ENCODE measurements at regions not wholly inside any gene's neighbourhood (a gene's known extent, or its start where the extent isn't known, plus 50 kb on each side); places are given as distances from the start of the nearest gene placed in this dataset.
"Not testable (repeated sequence)": the region's sequence is repeated elsewhere in the genome, so short reads cannot be mapped to it uniquely, and the experiment has no call there.

DNA sequence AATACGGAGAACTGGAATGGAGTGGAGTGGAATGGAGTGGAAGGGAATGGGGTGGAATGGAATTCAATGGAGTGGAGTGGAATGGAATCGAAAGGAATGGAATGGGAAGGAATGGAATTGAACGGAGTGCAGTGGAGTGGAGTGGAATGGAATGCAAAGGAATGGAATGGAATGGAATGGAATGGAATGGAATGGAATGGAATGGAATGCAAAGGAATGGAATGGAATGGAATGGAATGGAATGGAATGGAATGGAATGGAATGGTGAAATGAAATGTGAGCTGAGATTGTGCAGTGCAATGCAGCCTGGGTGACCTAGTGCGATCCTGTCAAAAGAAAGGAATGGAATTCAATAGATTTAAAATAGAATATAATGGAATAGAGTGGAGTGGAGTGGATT, 357.3 kb upstream of the WSB1 start:
- not testable (repeated sequence) for DNase-seq (ENCODE audit: low read depth)

DNA sequence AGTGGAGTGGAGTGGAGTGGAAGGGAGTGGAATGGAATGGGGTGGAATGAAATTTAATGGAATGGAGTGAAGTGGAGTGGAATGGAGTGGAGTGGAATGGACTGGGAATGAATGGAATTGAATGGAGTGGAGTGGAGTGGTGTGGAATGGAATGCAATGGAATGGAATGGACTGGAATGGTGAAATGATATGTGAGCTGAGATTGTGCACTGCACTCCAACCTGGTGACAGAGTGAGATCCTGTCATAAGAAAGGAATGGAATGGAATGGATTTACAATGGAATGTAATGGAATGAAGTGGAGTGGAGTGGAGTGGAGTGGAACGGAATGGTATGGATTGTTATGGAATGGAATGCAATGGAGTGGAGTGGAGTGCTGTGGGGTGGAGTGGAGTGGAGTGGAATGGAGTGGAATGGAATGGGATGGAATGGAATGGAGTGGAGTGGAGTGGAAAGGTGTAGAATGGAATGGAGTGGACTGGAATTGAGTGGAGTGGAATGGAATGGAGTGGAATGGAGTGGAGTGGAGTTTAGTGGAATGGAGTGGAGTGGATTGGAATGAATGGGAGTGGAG, 356.1 kb upstream of the WSB1 start:
- DNase-seq (ENCODE audit: low read depth): not testable (repeated sequence)

DNA sequence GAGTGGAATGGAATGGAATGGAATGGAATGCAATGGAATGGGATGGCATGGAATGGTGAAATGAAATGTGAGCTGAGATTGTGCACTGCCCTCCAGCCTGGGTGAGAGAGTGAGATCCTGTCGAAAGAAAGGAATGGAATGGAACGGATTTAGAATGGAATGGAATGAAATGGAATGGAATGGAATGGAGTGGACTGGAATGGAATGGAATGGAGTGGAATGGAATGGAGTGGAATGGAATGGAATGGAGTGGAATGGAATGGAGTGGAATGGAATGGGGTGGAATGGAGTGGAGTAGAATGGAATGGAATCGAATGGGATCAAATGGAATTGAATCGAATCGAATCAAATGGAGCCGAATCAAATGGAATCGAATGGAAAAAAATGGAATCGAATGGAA, 354.2 kb upstream of the WSB1 start:
- DNase-seq (ENCODE audit: low read depth): not testable (repeated sequence)

DNA sequence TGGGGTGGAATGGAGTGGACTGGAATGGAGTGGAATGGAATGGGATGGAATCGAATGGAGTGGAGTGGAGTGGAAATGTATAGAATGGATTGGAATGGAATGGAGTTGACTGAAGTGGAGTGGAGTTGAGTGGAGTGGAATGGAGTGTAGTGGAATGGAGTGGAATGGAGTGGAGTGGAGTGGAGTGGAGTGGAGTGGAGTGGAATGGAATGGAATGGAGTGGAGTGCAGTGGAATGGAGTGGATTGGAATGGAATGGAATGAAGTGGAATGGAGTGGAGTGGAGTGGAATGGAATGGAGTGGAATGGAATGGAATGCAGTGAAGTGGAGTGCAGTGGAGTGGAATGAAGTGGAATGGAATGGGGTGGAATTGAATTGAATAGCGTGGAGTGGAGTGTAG, 353.3 kb upstream of the WSB1 start:
- not testable (repeated sequence) for DNase-seq (ENCODE audit: low read depth)

DNA sequence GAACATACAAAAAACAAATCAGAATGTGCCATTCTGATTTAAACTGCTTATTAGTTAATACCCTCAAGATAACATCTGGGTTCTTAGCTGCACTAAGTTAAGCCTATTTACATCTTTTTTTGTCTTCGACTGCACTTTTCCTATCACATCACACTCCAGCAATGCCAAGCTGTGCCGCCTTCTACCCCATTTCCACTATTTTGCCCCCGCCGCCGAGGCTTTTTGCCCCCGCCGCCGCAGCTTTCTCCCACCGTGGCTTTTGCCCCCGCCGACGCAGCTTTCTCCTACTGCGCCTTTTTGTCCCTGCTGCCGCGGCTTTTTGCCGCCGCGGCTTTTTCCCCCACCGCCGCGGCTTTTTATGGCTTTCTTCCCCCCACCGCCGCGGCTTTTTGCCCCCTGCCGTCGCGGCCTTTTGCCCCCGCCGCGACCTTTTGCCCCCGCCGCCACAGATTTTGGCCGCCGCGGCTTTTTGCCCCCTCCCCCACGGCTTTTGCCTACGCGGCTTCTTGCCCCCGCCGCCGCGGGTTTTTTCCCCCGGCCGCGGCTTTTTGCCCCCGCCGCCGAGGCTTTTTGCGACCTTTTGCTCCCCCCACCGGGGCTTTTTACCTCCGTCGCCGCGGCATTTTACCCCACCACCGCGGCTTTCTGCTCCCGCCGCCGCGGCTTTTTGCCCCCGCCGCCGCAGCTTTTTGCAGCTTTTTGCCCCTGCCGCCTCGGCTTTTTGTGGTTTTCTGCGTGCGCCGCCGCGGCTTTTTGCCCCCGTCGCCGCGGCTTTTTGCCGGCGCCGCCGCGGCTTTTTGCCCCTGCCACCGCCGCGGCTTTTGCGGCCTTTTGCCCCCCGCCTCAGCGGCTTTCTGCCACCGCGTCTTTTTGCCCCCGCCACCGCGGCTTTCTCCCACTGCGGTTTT, 331.4 kb upstream of the WSB1 start:
- DNase-seq (ENCODE audit: low read depth): no peak

DNA sequence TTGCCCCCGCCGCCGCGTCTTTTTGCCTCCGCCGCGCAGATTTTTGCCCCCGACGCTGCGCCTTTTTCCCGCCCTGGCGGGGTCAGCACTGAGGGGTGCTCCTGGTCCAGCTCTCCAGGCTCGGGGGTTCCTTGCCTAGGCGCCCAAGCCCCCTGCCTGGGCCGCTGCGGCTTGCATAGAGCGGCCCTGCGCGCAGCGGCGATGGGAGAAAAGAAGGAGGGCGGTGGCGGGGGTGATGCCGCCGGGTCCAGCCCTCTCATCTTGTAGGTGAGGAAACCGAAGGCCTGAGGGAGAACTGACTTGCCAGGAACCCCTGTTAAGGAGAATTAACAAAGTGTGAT, 330.8 kb upstream of the WSB1 start:
- DNase-seq (ENCODE audit: low read depth): no peak

DNA sequence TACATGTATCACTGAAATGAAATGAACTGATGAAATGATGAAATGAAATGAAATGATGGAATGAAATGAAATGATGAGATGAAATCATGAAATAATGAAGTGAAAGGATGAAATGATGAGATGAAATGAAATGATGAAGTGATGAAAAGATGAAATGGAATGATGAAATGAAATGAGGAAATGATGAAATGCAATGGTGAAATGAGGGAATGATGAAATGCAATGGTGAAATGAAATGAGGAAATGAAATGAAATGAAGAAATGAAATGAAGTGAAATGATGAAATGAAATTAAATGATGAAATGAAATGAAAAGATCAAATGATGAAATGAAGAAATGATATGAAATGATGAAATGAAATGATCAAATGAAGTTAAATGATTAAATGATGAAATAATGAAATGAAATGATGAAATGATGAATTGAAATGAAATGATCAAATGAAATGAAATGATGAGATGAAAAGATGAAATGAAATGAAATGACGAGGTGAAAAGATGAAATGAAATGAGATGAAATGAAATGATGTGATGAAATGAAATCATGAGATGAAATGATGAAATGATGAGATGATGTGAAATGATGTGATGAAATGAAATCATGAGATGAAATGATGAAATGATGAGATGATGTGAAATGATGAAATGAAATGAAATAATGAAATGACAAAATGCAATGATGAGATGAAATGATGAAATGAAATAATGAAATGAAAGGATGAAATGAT, 327.9 kb upstream of the WSB1 start:
- not testable (repeated sequence) for DNase-seq (ENCODE audit: low read depth)

DNA sequence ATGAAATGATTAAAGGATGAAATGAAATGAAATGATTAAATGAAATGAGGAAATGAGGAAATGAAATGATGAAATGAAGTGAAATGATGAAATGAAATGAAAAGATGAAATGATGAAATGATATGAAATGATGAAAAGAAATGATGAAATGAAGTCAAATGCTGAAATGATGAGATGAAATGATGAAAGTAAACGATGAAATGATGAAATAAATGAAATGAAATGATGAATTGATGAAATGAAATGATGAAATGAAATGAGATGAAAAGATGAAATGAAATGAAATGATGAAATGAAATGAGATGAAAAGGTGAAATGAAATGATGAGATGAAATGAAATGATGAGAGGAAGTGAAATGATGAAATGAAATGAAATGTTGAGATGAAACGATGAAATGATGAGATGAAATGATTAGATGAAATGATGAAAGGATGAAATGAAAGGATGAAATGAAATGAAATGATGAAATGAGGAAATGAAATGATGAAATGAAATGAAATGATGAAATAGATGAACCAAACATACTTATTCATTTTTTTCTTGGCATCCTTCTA, 327.2 kb upstream of the WSB1 start:
- not testable (repeated sequence) for DNase-seq (ENCODE audit: low read depth)

DNA sequence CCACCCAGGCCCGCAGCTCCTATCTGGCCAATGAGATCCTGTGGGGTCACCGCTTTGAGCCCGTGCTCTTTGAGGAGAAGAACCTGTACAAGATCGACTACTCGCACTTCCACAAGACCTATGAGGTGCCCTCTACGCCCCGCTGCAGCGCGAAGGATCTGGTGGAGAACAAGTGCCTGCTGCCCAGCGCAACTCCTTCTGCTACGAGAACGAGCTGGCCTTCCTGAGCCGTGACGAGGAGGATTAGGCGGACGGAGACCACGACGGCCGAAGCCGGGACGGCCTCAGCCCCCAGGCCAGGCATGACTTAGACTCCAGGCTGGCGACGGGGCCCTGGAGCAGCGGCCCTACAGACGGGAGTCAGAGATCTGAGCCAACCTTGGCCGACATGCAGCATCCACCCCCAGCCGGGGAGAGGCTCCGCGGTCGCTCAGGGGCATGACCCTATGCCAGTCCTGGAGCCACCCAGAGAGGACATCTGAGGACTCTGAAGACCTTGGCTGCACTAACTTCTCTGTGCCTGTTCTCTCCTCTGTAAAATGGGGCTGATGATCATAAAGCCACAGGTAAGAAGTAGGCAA, 312.0 kb upstream of the WSB1 start:
- DNase-seq (ENCODE audit: low read depth): not testable (repeated sequence)

DNA sequence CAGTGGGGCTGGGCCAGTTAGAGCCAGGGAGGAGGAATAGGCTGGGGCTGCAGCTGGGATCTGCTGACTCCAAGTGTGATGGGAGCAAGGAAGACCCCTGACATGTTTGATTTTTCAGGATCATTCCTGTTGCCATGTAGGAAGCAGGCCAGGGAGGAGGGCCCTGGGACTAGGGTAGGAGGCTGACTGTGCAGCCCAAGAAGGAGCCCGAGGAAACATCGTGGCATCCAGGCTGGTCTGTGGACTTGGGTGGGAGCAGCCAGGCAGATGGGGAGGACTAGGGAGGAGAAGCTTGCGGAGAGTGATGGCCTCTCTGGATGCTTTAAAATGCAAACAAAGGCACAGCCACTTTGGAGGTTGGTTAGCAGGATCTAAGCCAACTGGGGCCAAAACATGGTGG, 311.4 kb upstream of the WSB1 start:
- not testable (repeated sequence) for DNase-seq (ENCODE audit: low read depth)

DNA sequence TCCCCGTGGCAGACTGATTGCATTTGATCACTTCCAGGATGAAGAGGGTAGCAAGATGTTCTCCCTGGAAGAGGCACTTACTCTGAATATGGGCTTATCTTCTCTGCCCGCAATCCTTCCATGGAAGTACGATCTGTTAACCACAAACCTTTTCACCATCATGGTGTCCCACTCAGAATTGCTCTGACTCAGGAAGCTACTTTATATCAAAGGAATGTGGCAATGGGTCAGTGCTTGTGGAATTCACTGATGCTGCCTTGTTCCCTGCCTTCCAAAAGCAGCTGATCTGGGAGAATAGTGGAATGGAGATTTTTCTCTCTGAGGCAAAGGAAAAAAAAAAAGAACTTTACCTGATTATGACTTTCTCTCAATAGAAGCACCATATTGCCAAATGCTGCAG, 306.1 kb upstream of the WSB1 start:
- peak; percentile 49 for DNase-seq (ENCODE audit: low read depth)

DNA sequence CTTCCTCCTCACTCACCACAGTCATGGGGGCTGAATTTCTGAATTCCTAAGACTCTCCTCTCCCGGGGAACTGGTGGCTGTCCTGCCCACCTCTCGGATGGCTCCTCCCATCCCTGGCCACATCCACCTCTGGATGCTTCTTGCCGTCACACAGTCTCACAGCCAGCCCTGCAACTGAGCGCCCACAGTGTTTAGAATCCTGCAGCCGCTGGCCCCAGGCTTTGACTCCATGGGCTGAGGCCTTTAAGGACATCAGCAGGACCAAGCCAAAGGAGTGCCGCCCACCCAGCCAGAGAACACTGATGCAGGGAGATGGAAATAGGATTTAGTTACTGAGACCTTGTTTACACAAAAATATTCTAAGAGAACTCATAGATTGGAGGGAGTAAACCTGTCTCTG, 299.3 kb upstream of the WSB1 start:
- DNase-seq (ENCODE audit: low read depth): not testable (repeated sequence)

DNA sequence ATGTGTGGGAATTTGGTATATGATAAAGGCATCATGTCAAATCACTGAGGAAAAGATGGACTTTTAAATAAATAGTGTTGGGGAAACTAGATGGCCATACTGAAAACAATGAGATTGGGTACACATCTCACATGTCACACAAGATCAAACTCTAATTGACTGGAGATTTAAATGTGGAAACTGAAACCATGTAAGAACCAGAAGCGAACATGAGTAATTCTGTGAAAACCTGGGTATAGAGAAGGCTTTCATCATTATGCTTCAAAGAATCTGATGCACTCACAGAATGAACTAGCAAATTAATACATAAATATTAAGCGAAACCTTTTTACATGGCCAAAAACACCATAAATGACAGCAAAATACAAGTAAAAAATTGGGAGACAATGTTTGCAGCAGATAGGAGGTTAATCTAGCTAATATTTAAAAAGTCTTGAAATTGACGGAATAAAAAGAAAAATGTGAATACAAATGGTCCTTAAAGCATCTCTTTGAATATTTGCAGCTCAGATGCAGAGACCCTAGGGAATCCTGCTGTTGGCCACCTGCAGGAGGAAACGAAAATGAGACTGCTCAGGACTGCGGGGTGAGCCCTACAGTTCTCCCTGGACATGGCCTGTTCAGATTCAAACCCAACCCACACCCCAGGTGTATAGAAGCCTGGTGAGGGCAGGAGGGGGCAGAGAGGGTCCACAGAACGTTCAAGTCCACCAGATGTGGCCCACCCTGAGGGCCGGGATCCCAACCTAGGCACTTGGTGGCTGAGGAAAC, 297.6 kb upstream of the WSB1 start:
- DNase-seq (ENCODE audit: low read depth): not testable (repeated sequence)

DNA sequence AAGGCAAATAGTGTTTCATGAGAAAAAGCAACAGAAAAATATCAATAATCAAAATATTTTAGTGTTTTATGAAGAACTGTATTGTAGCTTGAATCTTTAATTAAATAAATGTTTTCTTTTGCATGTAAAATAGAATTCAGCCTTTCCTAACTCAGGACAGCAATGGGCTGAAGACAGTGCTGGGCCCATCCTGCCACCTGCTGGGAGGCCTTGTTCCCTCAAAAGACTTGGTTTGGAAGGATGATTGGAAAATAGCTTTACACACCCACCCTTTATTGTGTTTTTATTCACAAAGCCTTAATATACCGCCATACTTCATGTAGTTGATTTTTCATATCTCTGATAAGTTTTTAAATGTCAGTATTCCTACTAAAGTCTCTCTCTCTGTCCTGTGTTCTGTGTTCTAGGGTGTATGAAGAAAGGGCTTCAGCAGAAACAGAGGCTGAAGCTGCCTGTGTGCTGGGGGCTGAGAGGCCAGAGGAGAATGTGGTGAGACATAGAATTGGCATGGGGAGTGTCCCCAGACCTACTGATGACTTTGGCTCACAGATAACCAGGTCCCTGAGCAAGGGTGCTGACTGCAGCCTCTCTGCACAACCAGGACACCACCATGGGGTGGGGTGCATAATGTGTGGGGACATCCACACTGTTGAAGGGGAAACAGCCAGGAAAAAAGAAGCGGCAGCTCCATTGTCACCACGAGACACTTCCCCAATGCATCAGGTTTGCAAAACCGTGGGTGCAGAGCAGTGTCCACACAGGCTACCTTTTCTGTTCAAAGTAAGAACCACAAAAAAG, 286.0 kb upstream of the WSB1 start:
- peak; percentile 1 for DNase-seq (ENCODE audit: low read depth)

DNA sequence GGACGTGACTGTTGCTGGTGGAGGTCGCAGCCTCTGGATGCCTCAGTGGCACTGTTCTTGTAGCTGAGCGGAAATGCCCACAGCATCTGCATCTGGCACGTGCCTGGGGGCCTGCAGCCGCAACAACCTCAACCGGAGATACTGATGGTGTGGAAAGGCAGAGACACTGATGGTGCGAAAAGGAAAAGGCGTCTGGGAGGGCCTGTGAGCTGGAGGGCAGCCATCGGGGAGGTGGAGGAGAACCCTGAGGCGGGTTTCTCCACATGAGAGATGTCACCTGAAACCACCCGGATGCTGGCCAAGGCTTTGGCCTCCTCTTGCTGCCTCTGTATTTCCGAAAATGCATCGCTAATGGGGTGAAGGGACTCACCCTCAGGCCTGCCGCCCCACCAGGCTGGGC, 284.8 kb upstream of the WSB1 start:
- DNase-seq (ENCODE audit: low read depth): peak; percentile 1

DNA sequence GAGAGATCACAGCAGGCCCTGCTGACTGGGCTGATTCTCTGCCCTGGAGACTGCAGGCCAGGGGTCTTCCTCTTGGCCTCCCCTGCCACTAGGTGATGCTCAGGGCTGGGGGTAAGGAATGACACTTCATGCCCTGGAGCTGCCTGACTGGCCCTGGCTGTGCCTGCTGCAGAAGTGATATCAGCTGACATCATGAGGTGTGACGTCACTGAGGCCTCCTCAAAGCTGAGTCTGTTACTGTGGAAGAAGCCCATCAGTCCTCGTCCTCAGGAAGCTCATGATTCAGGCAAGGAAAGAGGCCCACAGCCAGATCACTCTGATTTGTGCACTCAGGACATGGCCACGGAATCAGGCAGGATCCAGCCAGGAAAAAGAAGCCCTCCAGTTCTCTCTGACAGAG, 283.8 kb upstream of the WSB1 start:
- not testable (repeated sequence) for DNase-seq (ENCODE audit: low read depth)

DNA sequence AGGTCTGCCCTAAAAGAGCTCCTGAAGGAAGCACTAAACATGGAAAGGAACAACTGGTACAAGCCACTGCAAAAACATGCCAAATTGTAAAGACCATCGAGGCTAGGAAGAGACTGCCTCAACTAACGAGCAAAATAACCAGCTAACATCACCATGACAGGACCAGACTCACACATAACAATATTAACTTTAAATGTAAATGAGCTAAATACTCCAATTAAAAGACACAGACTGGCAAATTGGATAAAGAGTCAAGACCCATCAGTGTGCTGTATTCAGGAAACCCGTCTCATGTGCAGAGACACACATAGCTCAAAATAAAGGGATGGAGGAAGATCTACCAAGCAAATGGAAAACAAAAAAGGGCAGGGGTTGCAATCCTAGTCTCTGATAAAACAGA, 263.4 kb upstream of the WSB1 start:
- not testable (repeated sequence) for DNase-seq (ENCODE audit: low read depth)

DNA sequence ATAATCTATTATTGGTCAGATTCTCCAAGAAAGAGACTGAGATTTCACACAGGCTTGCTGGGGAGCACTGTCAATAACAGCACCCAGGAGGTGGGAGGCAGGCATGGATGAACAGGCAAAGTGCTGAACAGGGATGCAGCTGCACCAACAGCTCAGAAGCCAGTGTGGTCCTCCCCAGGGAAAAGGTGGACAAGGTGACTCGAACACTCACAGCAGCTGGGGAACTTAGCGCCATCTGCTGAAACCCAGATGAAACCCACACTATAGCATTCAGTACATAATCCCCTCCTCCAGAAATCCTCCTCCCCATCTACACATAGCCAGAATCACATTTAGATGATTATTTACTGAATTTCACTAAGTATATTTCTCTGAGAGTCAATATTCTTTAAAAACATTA, 255.2 kb upstream of the WSB1 start:
- DNase-seq (ENCODE audit: low read depth): peak; percentile 0

DNA sequence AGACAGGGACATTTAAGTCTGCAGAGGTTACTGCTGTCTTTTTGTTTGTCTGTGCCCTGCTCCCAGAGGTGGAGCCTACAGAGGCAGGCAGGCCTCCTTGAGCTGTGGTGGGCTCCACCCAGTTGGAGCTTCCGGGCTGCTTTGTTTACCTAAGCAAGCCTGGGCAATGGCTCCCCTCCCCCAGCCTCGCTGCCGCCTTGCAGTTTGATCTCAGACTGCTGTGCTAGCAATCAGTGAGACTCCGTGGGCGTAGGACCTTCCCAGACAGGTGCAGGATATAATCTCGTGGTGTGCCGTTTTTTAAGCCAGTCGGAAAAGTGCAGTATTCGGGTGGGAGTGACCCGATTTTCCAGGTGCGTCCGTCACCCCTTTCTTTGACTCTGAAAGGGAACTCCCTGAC, 248.9 kb upstream of the WSB1 start:
- not testable (repeated sequence) for DNase-seq (ENCODE audit: low read depth)

DNA sequence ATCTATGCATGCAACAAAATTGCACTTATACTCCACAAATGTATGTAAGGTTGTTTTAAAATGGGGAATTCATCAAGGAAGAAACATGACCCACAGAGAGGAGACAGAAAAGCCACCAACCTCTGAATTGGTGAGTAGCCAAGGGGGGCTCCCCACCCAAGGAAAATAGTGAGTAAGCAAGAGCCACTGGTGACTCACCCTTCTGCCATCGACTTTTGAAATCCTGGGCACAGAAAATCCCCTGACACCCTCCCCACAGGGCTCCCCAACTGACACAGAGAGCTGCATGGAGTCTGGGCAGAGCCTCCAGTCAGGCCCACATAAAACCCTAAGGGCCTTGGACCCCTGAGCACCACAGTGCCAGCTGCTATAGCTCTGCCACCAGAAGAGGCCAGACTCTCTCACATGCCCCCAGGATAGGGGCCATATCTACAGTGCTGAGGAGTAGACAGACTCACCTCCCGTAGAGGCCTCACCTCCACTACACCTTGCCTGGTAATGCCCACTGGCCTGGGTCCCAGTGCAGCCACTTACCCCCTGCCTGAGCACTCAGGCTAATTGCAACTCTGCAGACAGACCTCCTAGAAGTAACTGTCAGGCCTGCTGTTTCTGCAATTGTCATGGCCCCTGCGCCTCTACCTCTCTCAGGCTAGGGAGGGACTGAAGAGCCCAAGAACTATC, 244.7 kb upstream of the WSB1 start:
- DNase-seq (ENCODE audit: low read depth): peak; percentile 14

Measured in M059J (cell line).